IPS DF 6.9 (cell line): ENCODE measurements at regions not wholly inside any gene's neighbourhood (a gene's known extent, or its start where the extent isn't known, plus 50 kb on each side); places are given as distances from the start of the nearest gene placed in this dataset.
"Not testable (repeated sequence)": the region's sequence is repeated elsewhere in the genome, so short reads cannot be mapped to it uniquely, and the experiment has no call there.

Source experiments
- DNase-seq: peaks from one replicate; pipeline ENCODE4 v3.0.0-alpha.2; 2013; ENCODE audit warnings: low read depth, low spot score
- H3K27ac ChIP-seq: one replicate; pipeline ENCODE4 v1.5.1; 2013; ENCODE audit warnings: low read length, control low read depth
- H3K27me3 ChIP-seq: 2 replicates; pipeline ENCODE4 v1.6.1; 2013; ENCODE audit warnings: mild to moderate bottlenecking, low read length; ENCODE audit not compliant: control insufficient read depth, insufficient read depth
- H3K36me3 ChIP-seq: 2 replicates; pipeline ENCODE4 v1.6.1; 2013; ENCODE audit warnings: low read length; ENCODE audit not compliant: control insufficient read depth, insufficient read depth
- H3K4me1 ChIP-seq: 2 replicates; pipeline ENCODE4 v1.6.1; 2013; ENCODE audit warnings: low read length; ENCODE audit not compliant: control insufficient read depth, insufficient read depth
- H3K4me3 ChIP-seq: 2 replicates; pipeline ENCODE4 v1.5.1; 2013; ENCODE audit warnings: mild to moderate bottlenecking, low read length
- H3K9me3 ChIP-seq: 2 replicates; pipeline ENCODE4 v1.6.1; 2013; ENCODE audit warnings: low read length, inconsistent platforms; ENCODE audit not compliant: control insufficient read depth, insufficient read depth
- WGBS: extraction: QIAGEN DNeasy Blood & Tissue Kit; methylation state at CpG from one replicate; pipeline ENCODE4 v1.1.7; 2013; ENCODE audit warnings: mixed read lengths, missing lambda C conversion rate; ENCODE audit not compliant: insufficient read length, insufficient coverage; 5-methylcytosine and 5-hydroxymethylcytosine counted together

GRCh38 chr14:53621921-53622320 is 334.7 kb downstream of the BMP4 start:
- WGBS = no CpG with 5 or more reads among the region's 2 CpGs

DNA sequence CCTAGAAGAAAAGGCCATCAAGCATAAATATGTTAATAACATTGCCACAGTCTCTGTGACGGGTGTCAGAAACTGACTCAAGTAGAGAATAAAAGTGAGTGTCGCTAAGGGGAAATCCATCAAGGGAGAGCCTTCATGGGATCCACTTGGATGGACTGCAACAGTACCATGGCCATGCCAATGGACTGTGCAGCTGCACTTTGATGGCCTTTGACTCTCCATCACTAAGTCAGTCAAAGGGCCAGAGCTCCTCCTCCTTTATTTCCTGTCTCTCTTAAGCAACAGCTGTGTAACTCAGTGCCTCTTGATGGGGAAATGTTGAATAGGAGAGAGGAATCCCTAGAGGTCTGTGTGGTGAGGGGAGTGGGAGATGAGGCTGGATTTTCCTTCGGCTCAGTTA is 335.2 kb downstream of the BMP4 start:
- Histone ChIP-seq H3K9me3 (no peaks in the 10 kb centered on the region), H3K4me3 (no peak overlapping the region), H3K36me3 (no peaks in the 10 kb centered on the region), H3K27ac (no peak overlapping the region), H3K27me3 (no peaks in the 10 kb centered on the region), H3K4me1 (no peaks in the 10 kb centered on the region)
- no peak for DNase-seq
- WGBS = no CpG with 5 or more reads among the region's 3 CpGs

More at GRCh38 chr14:53621921-53622320, 334.7 kb downstream of the BMP4 start:
- no peaks in the 10 kb centered on the region for H3K4me1 ChIP-seq
- no peaks in the 10 kb centered on the region for H3K27me3 ChIP-seq
- no peaks in the 10 kb centered on the region for H3K9me3 ChIP-seq
- no peak for DNase-seq
- H3K36me3 ChIP-seq = no peaks in the 10 kb centered on the region
- no peak overlapping the region for H3K27ac ChIP-seq
- H3K4me3 ChIP-seq = no peak overlapping the region

DNA sequence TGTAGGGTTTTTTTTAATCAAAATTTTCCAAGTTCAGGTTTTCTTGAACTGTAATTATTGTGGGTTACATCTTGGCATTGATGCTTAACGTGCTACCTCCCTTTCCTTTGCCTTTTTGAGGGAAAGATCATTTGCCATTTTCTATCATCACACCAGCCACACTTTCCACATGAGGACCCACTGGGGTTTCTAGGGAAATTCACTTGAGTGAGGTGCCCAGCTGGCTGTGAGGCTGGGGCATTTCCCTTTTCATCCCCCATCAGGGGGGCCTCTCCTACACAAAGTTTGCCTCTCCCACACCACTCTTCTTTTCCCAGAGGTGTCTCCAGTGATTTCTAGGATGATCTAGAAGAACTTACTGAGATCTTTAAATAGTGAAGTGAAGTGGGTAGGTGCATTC is 335.7 kb downstream of the BMP4 start:
- no peaks in the 10 kb centered on the region for H3K27me3 ChIP-seq
- H3K9me3 ChIP-seq = no peaks in the 10 kb centered on the region
- no peak for DNase-seq
- no peaks in the 10 kb centered on the region for H3K4me1 ChIP-seq
- no peak overlapping the region for H3K27ac ChIP-seq
- no CpG with 5 or more reads among the region's 1 CpG for WGBS
- no peaks in the 10 kb centered on the region for H3K36me3 ChIP-seq
- no peak overlapping the region for H3K4me3 ChIP-seq

GRCh38 chr14:53620317-53620716 is 336.3 kb downstream of the BMP4 start:
- H3K27ac ChIP-seq = no peak overlapping the region
- H3K27me3 ChIP-seq = no peaks in the 10 kb centered on the region
- WGBS = no CpG with 5 or more reads among the region's 2 CpGs
- no peak overlapping the region for H3K4me3 ChIP-seq
- H3K9me3 ChIP-seq = no peaks in the 10 kb centered on the region
- no peaks in the 10 kb centered on the region for H3K36me3 ChIP-seq
- DNase-seq = no peak
- no peaks in the 10 kb centered on the region for H3K4me1 ChIP-seq

DNA sequence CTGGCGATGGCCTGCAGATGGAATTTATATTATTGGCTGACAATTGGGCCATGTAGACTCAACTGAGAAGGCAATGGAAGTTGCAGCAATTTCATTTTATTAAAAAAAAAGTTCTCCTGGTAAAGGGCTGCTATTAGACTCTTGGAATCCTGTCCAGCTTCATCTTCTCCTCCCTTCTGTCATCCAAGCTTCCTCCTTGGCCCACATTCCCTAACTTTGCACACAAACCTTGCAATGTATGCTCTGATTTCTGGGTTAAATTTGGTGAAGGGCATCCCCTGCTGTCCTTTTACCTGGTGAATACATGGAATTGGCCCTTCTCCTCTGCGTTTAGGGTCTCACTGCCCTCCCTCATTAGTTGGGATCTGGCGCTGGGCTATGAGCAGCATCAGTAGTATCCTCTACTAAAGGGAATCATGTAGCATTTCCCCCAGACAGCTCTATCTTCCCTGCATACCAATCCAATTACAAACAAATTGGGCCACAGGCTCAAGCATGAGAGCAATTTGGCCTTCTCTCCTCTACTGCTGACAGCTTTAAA is 336.9 kb downstream of the BMP4 start:
- H3K4me3 ChIP-seq = no peak overlapping the region
- H3K4me1 ChIP-seq = no peaks in the 10 kb centered on the region
- WGBS = no CpG with 5 or more reads among the region's 3 CpGs
- H3K27ac ChIP-seq = no peak overlapping the region
- no peaks in the 10 kb centered on the region for H3K36me3 ChIP-seq
- no peak for DNase-seq
- no peaks in the 10 kb centered on the region for H3K27me3 ChIP-seq
- H3K9me3 ChIP-seq = no peaks in the 10 kb centered on the region

DNA sequence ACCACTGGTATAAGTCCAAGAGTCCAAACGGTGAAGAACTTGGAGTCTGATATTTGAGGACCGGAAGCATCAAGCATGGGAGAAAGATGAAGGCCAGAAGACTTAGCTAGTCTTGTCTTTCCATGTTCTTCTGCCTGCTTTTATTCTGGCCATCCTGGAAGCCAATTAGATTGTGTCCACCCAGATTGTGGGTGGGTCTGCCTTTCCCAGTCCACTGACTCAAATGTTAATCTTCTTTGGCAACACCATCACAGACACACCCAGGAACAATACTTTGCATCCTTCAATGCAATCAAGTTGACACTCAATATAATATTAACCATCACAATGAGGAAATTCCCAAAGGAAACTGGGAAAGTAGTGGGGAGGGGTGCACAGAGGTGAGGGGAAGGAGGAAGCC is 340.1 kb downstream of the BMP4 start:
- H3K4me3 ChIP-seq, H3K4me1 ChIP-seq, H3K36me3 ChIP-seq, H3K9me3 ChIP-seq, H3K27me3 ChIP-seq, H3K27ac ChIP-seq, DNase-seq: not testable (repeated sequence)
- no CpG with 5 or more reads among the region's 2 CpGs for WGBS

DNA sequence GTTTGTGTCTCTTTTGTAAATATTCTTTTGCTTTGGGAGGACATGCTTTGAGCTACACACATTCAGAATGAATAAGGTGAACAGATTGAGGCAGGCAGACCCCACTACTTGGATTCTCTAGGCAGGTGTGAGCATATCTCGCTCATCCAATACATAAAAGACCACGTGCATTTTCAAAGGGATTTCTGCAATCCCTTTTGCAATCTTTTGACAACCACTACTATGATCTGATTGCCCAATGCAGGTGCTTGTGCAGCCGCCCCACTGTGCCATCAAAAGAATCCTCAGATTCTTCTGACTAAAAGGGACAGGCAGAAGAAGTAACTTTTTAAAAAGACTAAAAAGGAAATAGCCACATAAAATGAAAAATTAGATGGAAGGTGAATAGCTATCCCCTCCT is 341.4 kb downstream of the BMP4 start:
- WGBS = no CpG with 5 or more reads among the region's 3 CpGs
- no peaks in the 10 kb centered on the region for H3K4me1 ChIP-seq

GRCh38 chr14:53613404-53614253 is 343.0 kb downstream of the BMP4 start:
- Histone ChIP-seq H3K27ac (no peak overlapping the region), H3K4me3 (no peak overlapping the region), H3K36me3 (no peaks in the 10 kb centered on the region), H3K9me3 (no peaks in the 10 kb centered on the region), H3K4me1 (no peaks in the 10 kb centered on the region), H3K27me3 (no peaks in the 10 kb centered on the region)
- no CpG with 5 or more reads among the region's 12 CpGs for WGBS
- no peak for DNase-seq

More for the DNA sequence above, 341.4 kb downstream of the BMP4 start:
- Histone ChIP-seq H3K4me3 (no peak overlapping the region), H3K36me3 (no peaks in the 10 kb centered on the region), H3K27ac (no peak overlapping the region), H3K27me3 (no peaks in the 10 kb centered on the region), H3K9me3 (no peaks in the 10 kb centered on the region)
- DNase-seq = no peak

- no peaks in the 10 kb centered on the region for H3K36me3 ChIP-seq
- H3K9me3 ChIP-seq = no peaks in the 10 kb centered on the region
- no peak overlapping the region for H3K27ac ChIP-seq
- no peak for DNase-seq
- H3K4me1 ChIP-seq = no peaks in the 10 kb centered on the region
- no peak overlapping the region for H3K4me3 ChIP-seq
- H3K27me3 ChIP-seq = no peaks in the 10 kb centered on the region
Observed at GRCh38 chr14:53610947-53611346, 345.7 kb downstream of the BMP4 start.

DNA sequence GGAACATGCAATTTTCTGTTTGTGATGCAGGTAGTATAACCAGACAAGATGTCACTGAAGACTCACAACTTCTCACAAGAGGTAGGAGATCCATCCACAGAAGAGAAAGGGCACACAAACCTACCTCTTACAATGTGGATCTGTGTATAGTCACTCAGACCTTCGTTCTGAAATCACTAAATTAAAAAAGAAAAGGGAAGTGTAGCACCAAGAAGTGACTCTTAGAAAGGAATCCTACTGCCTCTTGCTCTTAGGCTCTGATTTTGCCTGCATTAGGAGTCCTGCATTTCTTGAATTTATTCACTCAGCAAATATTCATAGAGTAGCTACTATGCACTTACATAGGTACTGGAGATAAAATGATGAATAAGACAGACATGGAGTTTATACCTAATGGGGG is 347.6 kb downstream of the BMP4 start:
- Histone ChIP-seq H3K27ac (no peak overlapping the region), H3K4me1 (no peaks in the 10 kb centered on the region)
- no CpG with 5 or more reads among the region's 1 CpG for WGBS

DNA sequence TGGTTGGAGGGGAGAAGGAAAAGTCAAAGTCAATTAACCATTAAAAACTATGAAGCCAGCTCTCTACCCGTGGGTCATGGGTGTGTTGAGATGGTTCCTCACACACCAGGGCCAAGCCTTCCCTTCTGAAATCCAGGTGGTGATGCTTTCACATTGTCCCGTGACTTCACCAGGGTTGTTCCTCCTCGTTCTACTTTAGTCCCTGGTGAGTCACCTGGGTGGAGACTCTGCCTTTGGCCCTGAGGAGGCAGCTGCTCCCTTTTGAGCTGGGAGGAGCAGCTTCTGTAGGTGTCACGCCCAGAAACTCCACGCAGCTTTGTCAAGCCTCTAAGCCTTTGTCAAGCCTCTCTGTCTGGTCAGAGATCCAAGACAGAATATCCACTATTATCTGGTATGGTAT is 348.3 kb downstream of the BMP4 start:
- Histone ChIP-seq H3K27me3 (no peaks in the 10 kb centered on the region), H3K36me3 (no peaks in the 10 kb centered on the region), H3K4me1 (no peaks in the 10 kb centered on the region), H3K4me3 (no peak overlapping the region), H3K27ac (no peak overlapping the region), H3K9me3 (no peaks in the 10 kb centered on the region)
- no peak for DNase-seq
- no CpG with 5 or more reads among the region's 5 CpGs for WGBS

More for the DNA sequence above, 347.6 kb downstream of the BMP4 start:
- DNase-seq = no peak
- Histone ChIP-seq H3K27me3 (no peaks in the 10 kb centered on the region), H3K4me3 (no peak overlapping the region), H3K9me3 (no peaks in the 10 kb centered on the region), H3K36me3 (no peaks in the 10 kb centered on the region)
